ENCODE measurements at regions not wholly inside any gene's neighbourhood (a gene's known extent, or its start where the extent isn't known, plus 50 kb on each side); places are given as distances from the start of the nearest gene placed in this dataset.

- TF ChIP-seq CTCF (conservative IDR thresholded peaks at IDR 0.05; ENCODE audit: low read length) (no peak), EZH2phosphoT487 (IDR thresholded peaks at IDR 0.05; ENCODE audit: borderline replicate concordance, low read depth, low read length) (no peak)
These were observed 304.9 kb downstream of the IPMK start for GRCh38 chr10:57962839-57963238.
